Gastroesophageal sphincter (tissue), 3 donors: ENCODE measurements at regions not wholly inside any gene's neighbourhood (a gene's known extent, or its start where the extent isn't known, plus 50 kb on each side); places are given as distances from the start of the nearest gene placed in this dataset.

ENCODE experiments used
- EP300 ChIP-seq: sonication (generic); formaldehyde crosslinking; IDR thresholded peaks from one replicate; pipeline ENCODE4 v1.6.1; 2017; ENCODE audit warnings: antibody characterized with exemption, mild to moderate bottlenecking
- POLR2A ChIP-seq, 2 donors: fragments of 450-650 bp; IDR thresholded peaks; one replicate each; pipeline ENCODE4 v1.6.1; 2017; ENCODE audit warnings: antibody characterized with exemption in 2 of 2, mild to moderate bottlenecking in 2 of 2, moderate library complexity in 1 of 2
- POLR2AphosphoS5 ChIP-seq: sonication (generic); formaldehyde crosslinking; IDR thresholded peaks from one replicate; pipeline ENCODE4 v1.6.1; 2017; ENCODE audit warnings: antibody characterized with exemption
- TF ChIP-seq, protein P1 (sequence below), 4 experiments: fragments of 200-600 bp in 2 of 4; fragments of 450-650 bp in 2 of 4; sonication (generic) in 1 of 4; IDR thresholded peaks; one replicate each; pipeline ENCODE4 v1.5.1; 2017 to 2019; ENCODE audit warnings: antibody characterized with exemption in 4 of 4, mild to moderate bottlenecking in 2 of 4, moderate library complexity in 2 of 4

DNA sequence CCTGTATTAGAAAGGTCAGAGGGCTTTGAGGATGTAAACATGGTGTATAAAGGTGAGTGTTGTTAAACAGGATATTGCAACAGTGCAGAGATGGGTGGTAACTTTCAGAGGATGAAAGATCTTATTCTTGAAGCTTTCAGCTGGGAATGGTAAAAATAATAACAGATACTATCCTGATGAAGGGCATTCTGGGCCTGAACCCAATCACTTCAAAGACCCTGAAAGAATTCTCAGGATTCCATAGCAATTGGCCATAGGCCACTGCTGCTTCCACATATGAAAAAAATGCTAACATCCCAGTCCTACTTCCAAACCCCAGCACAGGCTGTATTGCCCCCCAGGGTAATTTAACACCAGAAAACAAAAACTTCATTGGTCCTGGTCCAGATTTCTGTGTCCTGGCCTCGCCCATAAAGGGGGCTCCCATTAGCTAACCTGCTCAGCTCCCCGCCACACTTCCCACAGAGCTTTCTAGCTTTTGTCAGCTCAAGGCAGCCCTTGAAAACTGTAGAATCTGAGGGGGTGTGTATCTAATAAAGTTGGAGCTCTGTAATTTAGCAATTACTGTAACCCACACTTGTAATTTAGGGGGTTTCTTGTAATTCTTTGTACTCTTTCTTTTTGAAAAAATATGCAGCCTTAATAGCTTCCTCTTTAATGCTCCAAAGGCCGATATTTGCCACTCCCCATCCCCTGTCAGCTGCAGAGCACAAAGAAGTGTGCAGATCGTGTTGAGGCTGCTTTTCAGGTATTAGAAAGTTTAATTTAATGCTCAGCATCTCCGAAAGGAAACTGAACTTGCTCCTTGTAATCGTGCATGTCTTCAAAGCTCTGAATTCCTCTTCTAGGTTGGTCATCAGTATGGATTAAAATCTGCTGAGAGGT is 371.5 kb downstream of the SEC14L1 start:
- TF ChIP-seq POLR2A (IDR thresholded peaks at IDR 0.05), result no peak
- TF ChIP-seq, protein P1, sequence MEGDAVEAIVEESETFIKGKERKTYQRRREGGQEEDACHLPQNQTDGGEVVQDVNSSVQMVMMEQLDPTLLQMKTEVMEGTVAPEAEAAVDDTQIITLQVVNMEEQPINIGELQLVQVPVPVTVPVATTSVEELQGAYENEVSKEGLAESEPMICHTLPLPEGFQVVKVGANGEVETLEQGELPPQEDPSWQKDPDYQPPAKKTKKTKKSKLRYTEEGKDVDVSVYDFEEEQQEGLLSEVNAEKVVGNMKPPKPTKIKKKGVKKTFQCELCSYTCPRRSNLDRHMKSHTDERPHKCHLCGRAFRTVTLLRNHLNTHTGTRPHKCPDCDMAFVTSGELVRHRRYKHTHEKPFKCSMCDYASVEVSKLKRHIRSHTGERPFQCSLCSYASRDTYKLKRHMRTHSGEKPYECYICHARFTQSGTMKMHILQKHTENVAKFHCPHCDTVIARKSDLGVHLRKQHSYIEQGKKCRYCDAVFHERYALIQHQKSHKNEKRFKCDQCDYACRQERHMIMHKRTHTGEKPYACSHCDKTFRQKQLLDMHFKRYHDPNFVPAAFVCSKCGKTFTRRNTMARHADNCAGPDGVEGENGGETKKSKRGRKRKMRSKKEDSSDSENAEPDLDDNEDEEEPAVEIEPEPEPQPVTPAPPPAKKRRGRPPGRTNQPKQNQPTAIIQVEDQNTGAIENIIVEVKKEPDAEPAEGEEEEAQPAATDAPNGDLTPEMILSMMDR (IDR thresholded peaks at IDR 0.05), result no peak
- TF ChIP-seq EP300, result no peak
- no peak for TF ChIP-seq POLR2AphosphoS5
